K562 (cell line): ENCODE measurements at regions not wholly inside any gene's neighbourhood (a gene's known extent, or its start where the extent isn't known, plus 50 kb on each side); places are given as distances from the start of the nearest gene placed in this dataset.

Source experiments
- BRD4 ChIP-seq: fragments of 200-600 bp; sonication (generic); IDR thresholded peaks from 2 replicates; pipeline ENCODE4 v1.6.1; 2017; ENCODE audit warnings: inconsistent platforms
- ETV6 ChIP-seq, 3 experiments: fragments of 150-350 bp in 1 of 3; sonication (generic) in 1 of 3; formaldehyde crosslinking in 1 of 3; IDR thresholded peaks; 2 replicates each; pipeline versions ENCODE4 v1.6.1 to v1.8.0; 2014 to 2022; ENCODE audit warnings: borderline replicate concordance in 2 of 3, low read depth in 2 of 3, antibody characterized with exemption in 1 of 3, low read length in 1 of 3, mild to moderate bottlenecking in 1 of 3, missing genetic modification reagents in 1 of 3
- HMG20B ChIP-seq: fragments of 250-450 bp; sonication (Bioruptor Pico); IDR thresholded peaks from 2 replicates; pipeline ENCODE4 v1.5.0; 2021; ENCODE audit warnings: mild to moderate bottlenecking
- KDM4B ChIP-seq, 2 experiments: fragments of 450-650 bp in 1 of 2; sonication (generic) in 1 of 2; IDR thresholded peaks; 2 replicates each; pipeline ENCODE4 v1.6.1; 2016 to 2017; ENCODE audit warnings: borderline replicate concordance in 2 of 2, antibody characterized with exemption in 1 of 2, low read depth in 1 of 2, mild to moderate bottlenecking in 1 of 2
- PHF20 ChIP-seq: fragments of 450-650 bp; IDR thresholded peaks from 2 replicates; pipeline ENCODE4 v1.6.1; 2018; ENCODE audit not compliant: partially characterized antibody
- RBM14 ChIP-seq: fragments of 200-400 bp; formaldehyde crosslinking; IDR thresholded peaks from 2 replicates; pipeline ENCODE4 v1.6.1; 2018; ENCODE audit warnings: low read depth, mild to moderate bottlenecking, low read length, moderate library complexity, borderline replicate concordance; ENCODE audit not compliant: insufficient read depth
- SUPT5H ChIP-seq: fragments of 450-650 bp; IDR thresholded peaks from 2 replicates; pipeline ENCODE4 v1.6.1; 2016
- TF ChIP-seq, protein P1 (sequence below): fragments of 450-650 bp; IDR thresholded peaks from 2 replicates; pipeline ENCODE4 v1.6.1; 2016; ENCODE audit warnings: mild to moderate bottlenecking, moderate library complexity

DNA sequence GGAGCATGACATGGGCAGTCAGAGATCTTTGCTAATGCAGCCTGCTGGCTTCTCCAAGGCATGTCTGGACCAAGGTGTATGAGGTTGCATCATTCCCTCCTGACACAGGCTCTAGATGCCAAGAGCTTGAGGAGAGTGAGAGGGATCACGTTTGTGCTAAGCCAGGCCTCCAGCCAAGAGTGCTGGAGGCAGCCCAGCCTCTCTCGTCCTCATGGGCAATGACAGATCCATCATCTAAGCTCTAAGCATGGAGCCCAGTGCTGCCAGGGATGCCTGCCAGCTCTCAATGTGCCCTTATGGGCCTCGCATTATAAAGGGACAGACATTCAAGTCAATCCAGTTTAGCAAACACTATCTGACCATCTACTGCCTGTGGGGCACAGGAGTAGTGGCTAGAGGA, 136.3 kb upstream of the VSTM2B start (continued):
- TF ChIP-seq, protein P1, sequence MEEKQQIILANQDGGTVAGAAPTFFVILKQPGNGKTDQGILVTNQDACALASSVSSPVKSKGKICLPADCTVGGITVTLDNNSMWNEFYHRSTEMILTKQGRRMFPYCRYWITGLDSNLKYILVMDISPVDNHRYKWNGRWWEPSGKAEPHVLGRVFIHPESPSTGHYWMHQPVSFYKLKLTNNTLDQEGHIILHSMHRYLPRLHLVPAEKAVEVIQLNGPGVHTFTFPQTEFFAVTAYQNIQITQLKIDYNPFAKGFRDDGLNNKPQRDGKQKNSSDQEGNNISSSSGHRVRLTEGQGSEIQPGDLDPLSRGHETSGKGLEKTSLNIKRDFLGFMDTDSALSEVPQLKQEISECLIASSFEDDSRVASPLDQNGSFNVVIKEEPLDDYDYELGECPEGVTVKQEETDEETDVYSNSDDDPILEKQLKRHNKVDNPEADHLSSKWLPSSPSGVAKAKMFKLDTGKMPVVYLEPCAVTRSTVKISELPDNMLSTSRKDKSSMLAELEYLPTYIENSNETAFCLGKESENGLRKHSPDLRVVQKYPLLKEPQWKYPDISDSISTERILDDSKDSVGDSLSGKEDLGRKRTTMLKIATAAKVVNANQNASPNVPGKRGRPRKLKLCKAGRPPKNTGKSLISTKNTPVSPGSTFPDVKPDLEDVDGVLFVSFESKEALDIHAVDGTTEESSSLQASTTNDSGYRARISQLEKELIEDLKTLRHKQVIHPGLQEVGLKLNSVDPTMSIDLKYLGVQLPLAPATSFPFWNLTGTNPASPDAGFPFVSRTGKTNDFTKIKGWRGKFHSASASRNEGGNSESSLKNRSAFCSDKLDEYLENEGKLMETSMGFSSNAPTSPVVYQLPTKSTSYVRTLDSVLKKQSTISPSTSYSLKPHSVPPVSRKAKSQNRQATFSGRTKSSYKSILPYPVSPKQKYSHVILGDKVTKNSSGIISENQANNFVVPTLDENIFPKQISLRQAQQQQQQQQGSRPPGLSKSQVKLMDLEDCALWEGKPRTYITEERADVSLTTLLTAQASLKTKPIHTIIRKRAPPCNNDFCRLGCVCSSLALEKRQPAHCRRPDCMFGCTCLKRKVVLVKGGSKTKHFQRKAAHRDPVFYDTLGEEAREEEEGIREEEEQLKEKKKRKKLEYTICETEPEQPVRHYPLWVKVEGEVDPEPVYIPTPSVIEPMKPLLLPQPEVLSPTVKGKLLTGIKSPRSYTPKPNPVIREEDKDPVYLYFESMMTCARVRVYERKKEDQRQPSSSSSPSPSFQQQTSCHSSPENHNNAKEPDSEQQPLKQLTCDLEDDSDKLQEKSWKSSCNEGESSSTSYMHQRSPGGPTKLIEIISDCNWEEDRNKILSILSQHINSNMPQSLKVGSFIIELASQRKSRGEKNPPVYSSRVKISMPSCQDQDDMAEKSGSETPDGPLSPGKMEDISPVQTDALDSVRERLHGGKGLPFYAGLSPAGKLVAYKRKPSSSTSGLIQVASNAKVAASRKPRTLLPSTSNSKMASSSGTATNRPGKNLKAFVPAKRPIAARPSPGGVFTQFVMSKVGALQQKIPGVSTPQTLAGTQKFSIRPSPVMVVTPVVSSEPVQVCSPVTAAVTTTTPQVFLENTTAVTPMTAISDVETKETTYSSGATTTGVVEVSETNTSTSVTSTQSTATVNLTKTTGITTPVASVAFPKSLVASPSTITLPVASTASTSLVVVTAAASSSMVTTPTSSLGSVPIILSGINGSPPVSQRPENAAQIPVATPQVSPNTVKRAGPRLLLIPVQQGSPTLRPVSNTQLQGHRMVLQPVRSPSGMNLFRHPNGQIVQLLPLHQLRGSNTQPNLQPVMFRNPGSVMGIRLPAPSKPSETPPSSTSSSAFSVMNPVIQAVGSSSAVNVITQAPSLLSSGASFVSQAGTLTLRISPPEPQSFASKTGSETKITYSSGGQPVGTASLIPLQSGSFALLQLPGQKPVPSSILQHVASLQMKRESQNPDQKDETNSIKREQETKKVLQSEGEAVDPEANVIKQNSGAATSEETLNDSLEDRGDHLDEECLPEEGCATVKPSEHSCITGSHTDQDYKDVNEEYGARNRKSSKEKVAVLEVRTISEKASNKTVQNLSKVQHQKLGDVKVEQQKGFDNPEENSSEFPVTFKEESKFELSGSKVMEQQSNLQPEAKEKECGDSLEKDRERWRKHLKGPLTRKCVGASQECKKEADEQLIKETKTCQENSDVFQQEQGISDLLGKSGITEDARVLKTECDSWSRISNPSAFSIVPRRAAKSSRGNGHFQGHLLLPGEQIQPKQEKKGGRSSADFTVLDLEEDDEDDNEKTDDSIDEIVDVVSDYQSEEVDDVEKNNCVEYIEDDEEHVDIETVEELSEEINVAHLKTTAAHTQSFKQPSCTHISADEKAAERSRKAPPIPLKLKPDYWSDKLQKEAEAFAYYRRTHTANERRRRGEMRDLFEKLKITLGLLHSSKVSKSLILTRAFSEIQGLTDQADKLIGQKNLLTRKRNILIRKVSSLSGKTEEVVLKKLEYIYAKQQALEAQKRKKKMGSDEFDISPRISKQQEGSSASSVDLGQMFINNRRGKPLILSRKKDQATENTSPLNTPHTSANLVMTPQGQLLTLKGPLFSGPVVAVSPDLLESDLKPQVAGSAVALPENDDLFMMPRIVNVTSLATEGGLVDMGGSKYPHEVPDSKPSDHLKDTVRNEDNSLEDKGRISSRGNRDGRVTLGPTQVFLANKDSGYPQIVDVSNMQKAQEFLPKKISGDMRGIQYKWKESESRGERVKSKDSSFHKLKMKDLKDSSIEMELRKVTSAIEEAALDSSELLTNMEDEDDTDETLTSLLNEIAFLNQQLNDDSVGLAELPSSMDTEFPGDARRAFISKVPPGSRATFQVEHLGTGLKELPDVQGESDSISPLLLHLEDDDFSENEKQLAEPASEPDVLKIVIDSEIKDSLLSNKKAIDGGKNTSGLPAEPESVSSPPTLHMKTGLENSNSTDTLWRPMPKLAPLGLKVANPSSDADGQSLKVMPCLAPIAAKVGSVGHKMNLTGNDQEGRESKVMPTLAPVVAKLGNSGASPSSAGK: no peak
- no peak for TF ChIP-seq ETV6 (IDR thresholded peaks at IDR 0.05; ENCODE audit: borderline replicate concordance in 1 of 2, low read depth in 2 of 2, low read length in 1 of 2)
- TF ChIP-seq ETV6 (CRISPR knock-in tag; IDR thresholded peaks at IDR 0.05; ENCODE audit: borderline replicate concordance): no peak
- no peak for TF ChIP-seq RBM14
- TF ChIP-seq PHF20: no peak
- TF ChIP-seq BRD4: no peak
- TF ChIP-seq KDM4B (IDR thresholded peaks at IDR 0.05; ENCODE audit: borderline replicate concordance in 2 of 2, low read depth in 1 of 2): no peak
- TF ChIP-seq HMG20B: no peak
- TF ChIP-seq SUPT5H: no peak
- TF ChIP-seq, all 486 proteins: peak for 0
